Activated CD4-positive, alpha-beta T cell treated with anti-CD3 and anti-CD28 coated beads, Interleukin-2, Interleukin-6, amounts not matched to agents 100 ng/mL and 50 ng/mL, durations not matched to agents 16 hours and 8 hours (primary cell): ENCODE measurements at regions not wholly inside any gene's neighbourhood (a gene's known extent, or its start where the extent isn't known, plus 50 kb on each side); places are given as distances from the start of the nearest gene placed in this dataset.

Experiments
- DNase-seq: peaks from one replicate; pipeline ENCODE4 v3.0.0-alpha.2; 2020

DNA sequence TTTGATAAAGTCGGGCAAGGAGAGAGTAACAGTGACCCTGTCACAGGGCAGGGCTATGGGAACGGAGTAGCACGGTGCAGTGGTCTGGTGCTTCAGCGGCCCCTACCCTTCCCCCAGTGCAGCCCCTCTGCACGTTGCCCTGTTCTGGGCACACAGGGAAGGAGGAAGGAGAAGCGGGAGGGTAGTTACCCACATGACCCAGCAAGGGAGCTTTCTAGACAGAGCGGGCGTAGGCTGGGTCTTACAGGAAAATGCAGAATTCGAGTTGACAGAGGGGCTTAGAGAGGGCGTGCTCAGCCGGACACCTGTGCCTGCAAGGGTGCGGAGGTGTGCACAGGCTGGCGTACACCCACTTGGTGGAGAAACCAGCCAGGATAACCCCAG is 341.2 kb downstream of the NPHP4 start:
- no peak for DNase-seq

GRCh38 chr1:5650283-5651026 is 341.8 kb downstream of the NPHP4 start:
- DNase-seq = no peak

- no peak for DNase-seq
Observed at GRCh38 chr1:5649795-5650194, 342.4 kb downstream of the NPHP4 start.

GRCh38 chr1:5649166-5649551 is 343.1 kb downstream of the NPHP4 start:
- DNase-seq = no peak

DNA sequence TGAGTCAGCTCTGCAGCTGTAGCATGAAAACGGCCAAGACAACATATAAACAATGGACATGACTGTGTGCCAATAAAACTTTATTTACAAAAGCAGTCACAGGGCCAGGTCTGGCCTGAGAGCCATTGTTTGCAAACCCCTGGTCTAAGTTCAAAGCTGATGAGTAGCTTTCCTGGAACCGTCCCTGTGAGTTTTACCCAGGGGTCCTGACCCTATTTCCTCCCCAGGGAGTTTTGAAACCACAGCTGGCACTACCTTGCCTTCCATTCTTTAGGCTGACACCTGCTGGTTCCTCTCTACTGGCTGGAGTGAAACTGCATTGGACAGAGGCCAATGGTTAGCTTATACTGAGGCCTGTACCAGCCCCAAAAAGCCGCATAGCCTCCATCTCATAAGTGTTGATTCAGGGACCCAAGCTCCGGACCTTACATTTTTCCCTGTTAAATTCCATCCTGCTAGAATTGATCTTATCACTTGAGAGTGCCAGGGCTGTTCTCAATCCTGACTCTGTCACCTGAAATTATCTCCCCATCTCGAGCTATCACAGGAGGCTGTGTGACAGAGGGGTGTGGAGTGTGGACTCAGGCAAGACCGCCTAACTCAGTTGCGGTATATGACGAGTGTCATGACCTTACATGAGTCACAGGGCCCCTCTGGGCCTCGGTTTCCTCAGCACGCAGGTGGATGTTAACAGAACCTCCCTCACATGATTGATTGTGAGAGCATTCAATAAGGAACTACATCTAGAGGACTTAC is 343.6 kb downstream of the NPHP4 start:
- DNase-seq = no peak

- no peak for DNase-seq
Observed at GRCh38 chr1:5647234-5647633, 345.0 kb downstream of the NPHP4 start.

DNA sequence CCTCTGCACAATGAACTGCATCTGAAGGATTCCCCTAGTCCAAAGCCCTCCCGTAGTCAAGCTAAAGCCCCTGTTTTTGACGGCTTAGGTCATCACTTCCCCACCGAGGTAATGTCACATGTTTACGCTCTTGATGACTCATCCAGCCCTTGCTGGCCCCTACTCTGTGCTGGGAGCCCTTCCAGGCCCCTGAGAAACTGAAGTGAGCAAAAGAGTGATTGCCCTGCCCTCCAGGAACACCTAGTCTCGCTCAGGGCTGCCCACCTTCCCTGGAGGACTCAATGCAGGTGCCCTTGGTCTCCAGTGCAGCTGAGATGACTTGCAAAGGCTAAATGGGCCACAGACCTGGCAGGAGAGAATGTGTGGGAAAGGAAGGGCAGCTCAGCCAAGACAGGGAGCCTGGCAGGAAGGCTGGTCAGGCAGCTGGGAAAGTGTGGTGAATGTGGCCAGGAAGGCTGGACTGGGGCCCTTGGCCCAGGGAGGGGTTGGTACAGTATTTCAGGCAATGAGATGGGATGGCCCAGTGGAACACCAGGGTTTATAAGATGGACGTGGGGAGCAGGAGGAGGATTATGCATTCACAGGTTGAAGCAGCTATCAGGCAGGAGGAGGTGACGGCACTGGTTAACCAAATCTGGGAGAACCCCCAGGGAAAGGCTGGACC is 345.6 kb downstream of the NPHP4 start:
- no peak for DNase-seq

GRCh38 chr1:5645929-5646328 is 346.3 kb downstream of the NPHP4 start:
- DNase-seq = no peak

DNA sequence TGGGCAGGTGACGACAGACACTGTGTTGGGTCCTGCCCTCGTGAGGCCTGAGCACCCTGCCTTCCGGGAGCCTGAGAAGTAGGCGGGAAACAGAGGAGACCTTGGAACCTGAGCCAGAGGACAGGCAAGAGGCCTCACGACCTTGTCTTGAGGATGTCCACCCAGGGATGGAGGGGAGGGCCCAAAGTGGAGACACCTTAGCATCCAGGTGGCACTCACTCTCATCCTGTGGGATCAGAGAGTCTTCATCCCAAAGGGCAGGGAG is 347.2 kb downstream of the NPHP4 start:
- DNase-seq = no peak

DNA sequence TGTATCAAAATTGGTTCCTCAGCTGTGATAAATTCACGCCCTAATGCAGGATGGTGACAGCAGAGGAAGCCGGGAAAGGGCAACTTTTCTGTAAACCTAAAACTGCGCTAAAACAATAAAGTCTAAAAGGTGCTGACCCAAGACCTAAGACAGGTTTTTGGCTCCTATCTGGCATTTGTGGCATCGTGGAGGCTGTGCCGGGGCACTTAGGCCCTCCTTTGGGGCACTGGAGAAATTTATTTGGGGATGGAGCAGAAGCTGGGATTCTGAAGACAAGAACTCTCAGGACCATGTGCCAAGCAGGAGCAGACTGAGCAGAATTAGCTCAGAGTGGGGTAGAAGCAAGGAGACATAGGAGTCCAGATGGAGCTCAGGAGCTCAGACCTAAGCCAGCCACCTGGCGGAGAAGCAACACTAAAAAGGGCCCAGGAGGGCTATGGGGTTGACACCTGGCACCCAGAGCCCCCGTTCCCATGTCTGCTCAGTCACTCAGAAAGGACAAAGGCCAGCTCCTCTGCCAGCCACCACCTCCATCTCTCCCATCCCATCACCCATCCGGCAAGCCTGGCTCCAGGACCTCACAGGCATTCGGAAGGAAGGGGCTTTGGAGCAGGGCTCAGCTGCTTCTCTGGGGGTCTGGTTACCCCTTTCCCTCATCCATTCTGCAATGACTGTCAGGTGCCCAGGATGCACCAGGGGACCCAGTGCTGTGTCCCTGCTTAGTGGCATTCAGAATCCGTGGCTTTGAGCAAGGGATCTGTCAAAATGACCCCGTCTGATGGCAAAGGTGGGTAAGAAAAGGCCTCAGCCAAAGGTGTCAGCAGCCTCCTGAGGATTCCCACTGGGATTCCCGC is 347.7 kb downstream of the NPHP4 start:
- no peak for DNase-seq

GRCh38 chr1:5643360-5644107 is 348.7 kb downstream of the NPHP4 start:
- no peak for DNase-seq

- DNase-seq = no peak
Observed at GRCh38 chr1:5640845-5641244, 351.4 kb downstream of the NPHP4 start.

GRCh38 chr1:5639106-5639722 is 353.0 kb downstream of the NPHP4 start:
- no peak for DNase-seq

DNA sequence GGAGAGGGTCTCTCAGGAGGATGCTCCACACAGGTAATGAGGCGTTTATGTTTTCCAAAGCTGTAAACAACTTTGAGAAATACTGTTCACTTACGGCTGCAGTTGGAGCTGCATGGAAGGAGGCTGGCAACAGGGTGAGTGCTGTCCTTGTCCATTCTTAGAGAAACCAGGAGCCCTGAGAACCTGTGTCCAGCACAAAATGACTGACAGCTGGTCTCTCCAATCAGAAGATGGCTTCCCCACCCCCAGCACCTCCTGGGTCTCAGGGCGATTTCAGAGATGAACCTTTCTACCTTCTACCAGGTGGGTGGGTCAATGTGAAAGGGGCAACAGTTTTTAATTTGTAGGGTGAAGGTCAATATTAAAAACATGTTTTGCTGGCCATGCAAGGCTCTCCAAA is 353.6 kb downstream of the NPHP4 start:
- no peak for DNase-seq

- peak; percentile 20 for DNase-seq
Observed at GRCh38 chr1:5637171-5637570, 355.1 kb downstream of the NPHP4 start.

- no peak for DNase-seq
Observed at GRCh38 chr1:5634893-5635292, 357.3 kb downstream of the NPHP4 start.

GRCh38 chr1:5632814-5633213 is 359.4 kb downstream of the NPHP4 start:
- no peak for DNase-seq

DNA sequence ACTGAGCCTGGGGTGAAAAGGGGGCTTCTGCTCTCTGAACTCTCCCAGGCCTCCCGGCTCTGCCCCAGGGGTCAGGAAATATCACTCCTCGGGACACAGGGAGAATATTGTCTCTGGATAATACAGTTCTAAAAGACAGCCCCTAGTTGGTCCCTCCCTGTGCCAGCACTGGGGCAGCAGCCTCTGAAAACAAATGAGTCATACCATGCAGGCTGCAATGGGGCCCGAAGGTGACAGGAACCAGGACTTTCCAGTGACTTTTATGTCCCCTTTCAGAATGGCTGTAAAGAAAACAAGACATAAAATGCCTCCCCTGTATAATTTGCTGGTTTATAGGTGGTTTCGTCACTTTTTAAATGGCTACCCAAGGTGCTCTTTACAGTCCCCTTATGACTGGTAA is 360.0 kb downstream of the NPHP4 start:
- peak; percentile 16 for DNase-seq

DNA sequence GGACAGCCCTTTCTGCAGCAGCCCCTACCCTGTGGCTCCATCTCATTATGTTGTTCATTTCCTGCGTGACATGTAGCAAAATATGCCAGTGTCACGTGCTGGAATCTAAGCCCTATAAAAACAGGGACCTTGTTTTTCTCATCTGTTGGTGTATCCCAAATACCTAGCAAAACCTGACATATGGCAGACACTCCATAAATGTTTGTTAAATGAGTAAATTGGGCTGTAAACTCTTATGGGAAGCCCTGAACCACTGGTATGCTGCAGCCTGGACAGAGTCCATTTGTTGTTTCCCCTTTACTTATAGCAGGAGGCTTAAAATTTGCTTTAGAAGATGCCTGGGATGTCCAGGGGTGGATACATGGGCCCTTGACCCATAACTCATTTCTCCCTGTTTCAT is 363.8 kb downstream of the NPHP4 start:
- no peak for DNase-seq

DNA sequence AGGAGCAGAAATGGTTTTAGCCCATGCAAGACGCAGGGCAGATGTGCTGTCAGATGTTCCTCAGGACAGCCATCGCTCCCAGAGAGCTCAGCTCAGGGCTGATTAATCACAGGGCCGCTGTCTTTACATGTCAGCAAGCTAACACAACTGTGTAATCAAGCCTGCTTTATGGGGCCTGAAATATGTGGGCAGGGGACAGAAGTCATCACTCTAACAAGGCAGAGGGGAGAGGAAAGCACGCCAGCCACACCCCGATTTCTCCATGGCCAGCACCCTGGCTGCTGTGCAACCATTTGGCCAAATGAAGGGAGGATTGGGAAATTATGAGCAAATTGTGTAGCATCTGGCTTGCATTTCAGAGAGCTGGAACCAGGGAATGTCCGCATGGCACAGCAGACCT is 368.8 kb downstream of the NPHP4 start:
- DNase-seq = no peak

- no peak for DNase-seq
Observed at GRCh38 chr1:5622412-5622811, 369.8 kb downstream of the NPHP4 start.

GRCh38 chr1:5621692-5622091 is 370.5 kb downstream of the NPHP4 start:
- DNase-seq = no peak
